Hindlimb muscle (tissue), 1 donor: ENCODE measurements at regions not wholly inside any gene's neighbourhood (a gene's known extent, or its start where the extent isn't known, plus 50 kb on each side); places are given as distances from the start of the nearest gene placed in this dataset.
"Not testable (repeated sequence)": the region's sequence is repeated elsewhere in the genome, so short reads cannot be mapped to it uniquely, and the experiment has no call there.

Experiments used
- DNase-seq: peaks from one replicate; pipeline ENCODE4 v3.0.0-alpha.2; 2013

DNA sequence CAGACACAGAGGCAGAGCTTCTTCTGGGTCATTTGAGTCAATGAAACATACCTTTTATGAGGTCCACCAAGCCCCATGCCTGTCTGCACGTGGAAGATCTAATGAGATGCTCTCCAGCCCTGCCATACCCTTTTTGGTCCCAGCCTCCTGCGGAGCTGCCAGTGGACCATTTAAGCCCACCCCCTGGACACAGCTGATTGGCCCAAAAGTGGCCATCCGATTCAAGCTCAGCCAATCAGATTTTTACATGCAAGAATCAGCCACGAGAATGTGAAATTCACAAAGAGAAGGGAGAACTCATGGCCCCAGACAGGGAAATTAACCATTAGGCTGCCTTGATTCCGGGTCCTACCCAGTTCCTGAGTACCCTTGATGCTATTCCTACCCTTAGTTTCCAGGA is 231.0 kb upstream of the EEF2KMT start:
- no peak for DNase-seq

DNA sequence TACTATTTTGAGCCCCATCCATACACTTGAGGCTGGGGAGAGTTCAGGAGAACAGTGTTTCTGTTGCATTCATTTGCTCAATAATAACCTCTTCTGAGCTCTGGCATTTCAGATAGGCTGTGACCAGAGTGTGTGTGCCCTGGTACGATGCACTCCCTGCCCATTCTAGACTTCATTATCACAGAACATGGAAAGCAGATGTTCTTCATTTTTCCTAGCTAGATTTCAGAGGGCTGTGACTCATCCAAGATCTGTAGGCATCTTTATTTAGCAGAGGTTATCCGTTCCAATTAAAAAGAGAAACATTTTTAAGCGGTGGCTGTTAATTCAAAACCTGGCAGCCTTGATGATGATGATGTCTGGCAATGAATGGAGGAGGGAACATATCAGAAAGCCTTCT is 228.8 kb upstream of the EEF2KMT start:
- no peak for DNase-seq

DNA sequence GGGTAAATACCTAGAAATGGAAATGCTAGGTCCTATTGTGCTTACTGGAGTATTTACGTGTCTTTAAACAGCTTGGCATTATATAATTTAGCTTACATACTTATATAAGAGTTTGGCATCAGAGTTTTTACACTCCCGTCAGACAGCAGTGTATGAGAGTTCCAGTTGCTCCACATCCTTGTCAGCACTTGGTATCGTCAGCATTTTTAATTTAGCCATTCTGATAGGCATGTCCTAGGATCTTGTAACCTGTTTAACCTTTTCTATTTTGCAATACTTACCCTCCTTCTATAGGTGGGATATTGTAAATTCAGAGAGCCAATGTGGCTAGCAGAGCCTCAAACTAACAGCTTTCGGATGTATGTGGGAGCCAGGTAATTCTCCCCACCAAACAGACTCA is 228.3 kb upstream of the EEF2KMT start:
- DNase-seq: no peak

DNA sequence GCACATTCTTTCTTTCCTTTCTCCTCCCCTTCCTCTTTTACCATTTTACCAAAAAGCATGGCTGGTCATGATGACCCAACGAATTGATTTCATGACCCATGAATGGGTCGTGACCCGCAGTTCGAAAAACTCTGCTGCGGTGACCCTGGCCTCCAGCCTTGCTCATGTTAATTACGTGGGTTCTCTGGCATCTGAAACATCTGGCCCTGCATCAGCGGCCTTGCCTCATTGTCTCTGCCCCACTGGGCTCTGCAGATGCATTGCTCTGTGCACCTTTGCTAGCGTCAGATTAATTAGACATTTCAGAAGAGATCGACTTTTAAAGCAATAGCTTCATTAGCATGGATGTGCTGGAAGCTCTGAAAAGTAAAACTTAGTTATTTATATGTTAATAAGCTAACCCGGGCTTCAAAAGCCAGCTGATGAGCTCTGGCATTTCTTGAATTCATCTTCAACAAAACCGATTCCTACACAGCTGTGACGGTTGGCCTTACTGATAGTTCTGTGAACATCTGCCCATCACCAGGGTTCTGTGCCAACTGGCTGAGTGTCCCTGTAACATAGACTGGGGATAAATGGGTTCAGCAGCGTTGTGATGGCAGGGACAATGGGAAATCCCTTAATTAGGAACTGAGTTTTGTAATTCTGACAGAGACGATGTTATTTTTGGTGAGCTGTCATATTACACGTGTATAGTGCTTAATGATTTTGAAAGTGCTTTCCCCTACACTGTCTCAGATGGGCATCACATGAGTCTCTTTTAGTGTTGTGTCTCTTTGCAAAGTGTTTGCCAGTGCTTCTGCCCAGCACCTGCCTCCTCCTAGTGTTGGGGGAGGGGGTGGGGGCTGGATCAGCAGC is 225.9 kb upstream of the EEF2KMT start:
- DNase-seq: peak; percentile 3

DNA sequence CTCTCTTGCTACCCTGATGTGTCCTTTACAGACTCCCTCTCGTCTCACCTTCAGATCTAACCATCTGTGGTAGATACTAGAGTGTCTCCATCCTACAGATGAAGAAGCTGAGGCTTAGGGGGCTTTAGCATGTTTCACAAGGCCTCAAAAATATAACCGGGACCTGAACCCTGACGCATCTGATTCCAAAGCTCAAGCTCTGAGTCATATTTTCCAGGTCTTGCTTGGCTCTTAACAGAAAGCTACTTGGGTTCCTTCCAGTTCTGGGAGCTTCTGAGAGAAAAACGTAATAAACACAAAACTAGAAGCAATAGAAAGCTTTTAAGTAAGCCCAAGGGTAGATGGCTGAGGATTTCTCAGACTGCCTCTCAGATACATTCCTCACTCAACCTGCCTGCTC is 224.3 kb upstream of the EEF2KMT start:
- peak; percentile 1 for DNase-seq

DNA sequence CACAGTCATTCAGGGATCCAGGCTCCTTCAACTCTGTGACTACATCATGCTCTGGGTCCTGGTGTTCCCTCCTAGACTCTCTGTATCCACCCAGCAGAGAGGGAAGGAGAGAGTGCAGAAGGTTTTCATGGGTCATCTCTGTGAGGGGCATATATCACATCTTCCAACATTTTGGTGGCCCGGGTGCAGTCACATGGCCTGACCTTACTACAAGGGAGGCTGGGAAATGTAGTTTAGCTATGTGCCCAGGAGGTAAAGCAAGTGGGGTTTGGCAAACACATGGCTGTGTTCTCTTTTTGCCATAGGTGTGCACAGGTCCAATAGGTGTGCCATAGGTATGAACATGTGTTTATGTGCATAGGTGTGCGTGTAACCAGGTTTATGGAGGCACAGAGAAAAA is 222.2 kb upstream of the EEF2KMT start:
- no peak for DNase-seq

DNA sequence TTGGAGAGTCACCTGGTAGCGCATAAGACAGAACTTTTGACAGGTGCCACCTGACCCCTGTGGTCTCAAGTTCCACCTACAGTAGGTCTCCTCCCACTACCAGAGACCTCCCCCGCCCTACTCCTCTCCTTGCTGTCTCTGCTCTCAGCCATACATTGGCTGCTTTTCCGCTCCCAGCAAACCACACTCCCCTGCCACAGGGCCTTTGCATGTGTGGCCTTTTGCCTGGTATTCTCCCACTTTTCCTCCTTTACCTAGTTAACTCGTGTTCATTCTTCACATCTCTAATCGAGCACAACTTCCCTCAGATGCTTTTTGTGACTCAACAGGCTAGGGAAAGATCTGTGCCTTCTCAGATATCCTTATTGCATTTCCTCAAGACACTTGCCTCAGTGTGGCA is 218.3 kb upstream of the EEF2KMT start:
- no peak for DNase-seq

DNA sequence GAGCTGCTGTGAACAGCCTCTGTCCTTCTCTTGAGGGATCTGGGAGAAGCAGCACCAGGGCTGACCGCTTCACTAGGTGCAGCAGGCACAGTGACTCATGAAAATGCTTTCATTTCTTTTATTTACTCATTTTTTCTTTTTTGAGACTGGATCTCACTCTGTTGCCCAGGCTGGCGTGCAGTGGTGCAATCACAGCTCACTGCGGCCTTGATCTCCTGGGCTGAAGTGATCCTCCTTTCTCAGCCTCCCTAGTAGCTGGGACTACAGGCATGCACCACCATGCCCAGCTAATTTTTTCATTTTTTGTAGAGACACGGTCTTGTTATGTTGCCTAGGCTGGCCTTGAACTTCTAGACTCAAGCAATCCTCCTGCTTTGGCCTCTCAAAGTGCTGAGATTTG is 216.8 kb upstream of the EEF2KMT start:
- DNase-seq: no peak

DNA sequence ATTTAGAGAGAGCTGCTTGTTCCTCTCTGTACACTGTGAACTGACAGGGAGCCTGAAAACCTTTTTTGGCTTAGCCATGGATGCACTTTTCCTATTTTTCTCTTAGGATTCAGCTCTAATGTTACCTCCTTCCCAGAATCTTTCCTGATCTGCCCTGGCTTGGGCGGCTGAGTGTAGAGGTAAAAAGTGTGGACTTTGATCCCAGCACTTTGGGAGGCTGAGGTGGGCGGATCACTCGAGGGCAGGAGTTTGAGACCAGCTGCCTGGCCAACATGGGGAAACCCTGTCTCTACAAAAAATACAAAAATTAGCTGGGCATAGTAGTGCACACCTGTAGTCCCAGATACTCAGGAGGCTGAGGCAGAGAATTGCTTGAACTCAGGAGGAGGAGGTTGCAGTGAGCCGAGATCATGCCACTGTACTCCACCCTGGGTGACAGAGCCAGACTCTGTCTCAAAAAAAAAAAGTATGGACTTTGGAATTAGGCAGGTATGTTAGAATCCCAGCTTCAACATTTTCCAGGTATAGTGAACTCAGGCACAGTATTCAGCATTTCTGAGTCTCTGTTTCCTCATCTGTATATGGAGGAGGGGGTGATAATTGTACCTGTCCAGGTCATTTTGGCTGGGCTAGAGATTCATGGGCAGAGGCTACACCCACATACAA is 212.5 kb upstream of the EEF2KMT start:
- no peak for DNase-seq

DNA sequence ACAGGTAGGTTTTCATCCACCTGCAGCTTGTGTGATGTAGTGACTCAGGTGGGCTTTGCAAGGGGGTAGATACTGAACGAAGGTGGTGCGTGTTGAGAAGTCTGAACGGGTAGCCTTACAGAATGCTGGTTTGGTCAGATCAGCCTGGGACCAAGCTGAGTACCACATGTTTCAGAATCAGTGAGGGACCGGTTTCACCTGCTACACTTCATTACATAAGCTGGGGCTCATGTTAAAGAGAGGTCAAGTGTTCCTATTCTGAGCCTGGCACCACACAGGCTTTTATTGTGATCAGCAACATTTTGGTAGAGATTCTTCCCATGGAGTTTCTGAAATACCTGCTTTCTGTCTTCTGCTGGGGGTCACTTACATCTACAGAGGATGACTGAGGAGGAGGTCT is 207.4 kb upstream of the EEF2KMT start:
- DNase-seq: no peak

DNA sequence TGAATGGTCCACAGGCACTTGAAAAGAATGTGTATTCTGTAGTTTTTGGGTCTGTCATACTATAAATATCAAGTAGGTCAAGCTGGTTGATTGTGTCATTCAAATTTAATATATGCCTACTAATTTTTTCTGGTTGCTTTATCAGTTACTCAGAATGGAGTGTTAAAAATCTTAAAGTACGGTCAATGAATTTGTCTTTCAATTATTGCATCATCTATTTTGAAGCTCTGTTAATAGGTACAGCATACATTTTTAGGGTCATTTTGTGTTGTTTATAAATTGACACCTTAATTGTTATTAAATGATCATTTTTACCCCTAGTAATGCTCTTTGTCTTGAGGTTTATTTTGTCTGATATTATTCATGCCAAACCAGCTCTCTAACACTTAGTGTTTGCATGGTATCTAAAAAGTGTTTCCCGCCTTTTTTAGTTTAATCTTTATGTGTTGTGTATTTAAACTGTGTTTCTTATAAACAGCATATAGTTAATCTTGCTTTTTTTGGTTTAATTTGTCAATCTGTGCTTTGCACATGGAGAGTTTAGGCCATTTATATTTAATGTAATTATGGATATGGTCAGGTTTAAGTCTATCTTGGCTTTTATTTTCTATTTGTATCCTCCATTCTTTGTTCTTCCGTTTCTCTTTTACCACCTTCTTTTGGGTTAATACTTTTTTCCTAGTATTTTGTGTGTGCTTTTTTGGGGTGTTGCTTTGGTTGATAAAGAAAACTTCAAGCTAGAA is 204.9 kb upstream of the EEF2KMT start:
- DNase-seq: no peak

DNA sequence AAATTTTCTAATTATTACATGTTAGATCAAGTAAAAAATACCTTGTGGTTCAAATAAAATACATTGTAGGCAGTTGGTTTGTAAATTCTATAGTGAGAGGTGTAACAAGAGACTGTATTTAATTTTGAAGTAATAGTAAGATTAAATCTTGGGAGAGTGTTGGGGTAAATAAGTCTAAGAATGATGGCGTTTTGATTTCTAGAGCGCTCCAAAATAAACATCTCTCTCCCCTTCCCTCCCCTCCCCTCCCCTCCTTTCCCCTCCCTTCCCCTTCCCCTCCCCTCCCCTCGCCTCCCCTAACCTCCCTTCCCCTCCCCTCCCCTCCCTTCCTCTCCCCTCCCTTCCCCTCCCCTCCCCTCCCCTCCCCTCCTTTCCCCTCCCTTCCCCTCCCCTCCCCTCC is 200.6 kb upstream of the EEF2KMT start:
- no peak for DNase-seq

DNA sequence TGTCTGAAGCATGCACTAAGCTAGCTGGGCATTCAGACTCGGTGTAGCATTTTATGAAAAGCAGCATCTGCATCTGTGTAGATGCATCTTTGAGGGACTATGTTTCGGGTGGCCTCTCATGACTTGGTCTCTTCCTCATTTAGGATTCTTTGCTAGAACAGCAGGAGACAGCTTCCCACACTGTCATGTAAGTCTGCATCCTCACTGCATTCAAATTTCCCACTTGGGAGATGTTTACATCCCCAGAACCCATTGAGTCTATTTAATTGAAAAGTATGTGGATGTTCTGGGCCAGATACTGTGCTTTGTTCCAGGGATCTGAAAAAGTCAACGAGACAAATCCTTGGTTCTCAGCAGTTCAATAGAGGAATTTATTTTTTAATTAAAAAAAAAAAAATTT is 198.6 kb upstream of the EEF2KMT start:
- DNase-seq: no peak

DNA sequence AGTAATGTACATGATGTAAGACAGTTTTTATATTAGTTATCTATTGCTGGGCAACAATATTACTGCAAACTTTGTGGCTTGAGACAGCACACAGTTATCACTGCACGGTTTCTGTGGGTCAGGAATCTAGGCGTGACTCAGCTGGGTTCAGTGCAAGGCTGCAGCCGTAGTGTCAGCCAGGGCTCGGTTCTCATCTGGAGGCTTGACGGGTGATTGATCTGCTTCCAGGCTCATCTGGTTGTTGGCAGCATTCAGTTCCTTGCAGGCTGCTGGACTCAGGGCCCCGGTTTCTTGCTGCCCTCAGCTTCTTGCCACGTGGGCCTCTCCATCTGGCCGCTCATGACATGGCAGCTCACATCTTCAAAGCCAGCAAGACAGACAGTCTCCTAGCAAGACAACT is 197.7 kb upstream of the EEF2KMT start:
- DNase-seq: not testable (repeated sequence)

DNA sequence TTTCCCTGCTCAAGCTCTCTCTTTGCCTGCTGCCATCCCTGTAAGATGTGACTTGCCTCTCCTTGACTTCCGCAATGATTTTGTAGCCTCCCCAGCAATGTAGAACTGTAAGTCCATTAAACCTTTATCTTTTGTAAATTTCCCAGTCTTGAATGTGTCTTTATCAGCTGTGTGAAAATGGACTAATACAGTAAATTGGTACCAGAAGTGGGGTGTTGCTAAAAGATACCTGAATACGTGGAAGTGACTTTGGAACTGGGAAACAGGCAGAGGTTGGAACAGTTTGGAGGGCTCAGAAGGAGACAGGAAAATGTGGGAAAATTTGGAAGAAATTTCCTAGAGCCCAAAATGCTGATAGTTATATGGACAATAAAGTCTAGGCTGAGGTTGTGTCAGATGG is 184.6 kb upstream of the EEF2KMT start:
- DNase-seq: not testable (repeated sequence)

DNA sequence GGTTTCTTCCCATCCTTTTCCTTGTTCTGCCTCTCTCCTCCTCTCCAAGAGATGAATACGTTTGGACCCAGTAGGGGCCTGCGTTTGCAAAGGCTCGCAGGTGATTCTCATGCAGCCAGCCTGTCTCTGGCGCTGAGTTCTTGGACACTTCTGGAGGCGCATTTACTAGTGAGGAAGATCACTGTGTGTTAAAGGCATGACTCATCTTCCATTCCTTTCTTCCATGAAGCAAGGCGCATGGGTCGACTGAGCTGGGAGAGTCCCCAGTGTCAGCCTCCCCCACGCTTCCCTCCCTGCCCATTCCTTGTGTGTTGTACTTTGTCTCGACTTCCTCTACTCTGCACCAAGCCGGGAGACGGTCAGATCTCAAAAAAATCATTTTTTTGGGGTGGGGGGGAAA is 159.9 kb upstream of the EEF2KMT start:
- DNase-seq: no peak

DNA sequence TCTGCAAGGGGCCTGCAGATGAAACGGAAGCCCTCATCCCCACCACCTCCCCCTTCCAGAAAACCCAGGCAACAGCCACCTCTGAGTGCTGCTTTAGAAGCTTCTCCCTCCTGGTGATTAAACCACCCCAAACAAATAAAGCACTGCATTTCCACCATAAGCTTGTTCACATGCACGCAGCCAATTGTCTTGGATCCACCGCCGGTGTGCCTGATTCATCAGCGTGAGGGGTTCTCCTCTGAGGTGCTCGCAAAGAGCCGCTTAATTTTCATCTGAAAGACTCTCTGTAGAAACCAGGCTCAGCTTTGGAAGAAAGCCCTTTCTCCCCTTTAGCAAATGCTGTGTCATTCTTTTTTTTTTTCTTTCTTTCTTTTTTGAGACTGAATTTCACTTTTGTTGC is 155.2 kb upstream of the EEF2KMT start:
- no peak for DNase-seq

DNA sequence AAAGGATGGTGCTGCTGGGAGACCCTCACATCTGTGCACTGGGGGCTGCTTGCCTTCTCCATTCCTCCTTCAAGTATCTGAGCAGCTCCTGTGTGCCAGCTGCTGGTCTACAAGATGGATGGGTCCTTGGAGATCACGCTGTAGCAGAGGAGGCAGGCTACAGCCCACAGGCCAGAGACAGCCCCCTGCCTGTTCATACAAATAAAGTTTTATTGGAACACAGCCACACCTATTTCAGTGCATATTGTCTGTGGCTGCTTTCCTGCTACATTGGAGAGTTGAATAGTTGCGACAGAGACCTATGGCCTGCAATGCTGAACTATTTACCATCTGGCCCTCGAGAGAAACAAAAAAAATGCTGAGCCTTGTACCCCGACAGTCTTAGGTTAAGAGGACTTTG is 149.8 kb upstream of the EEF2KMT start:
- not testable (repeated sequence) for DNase-seq

DNA sequence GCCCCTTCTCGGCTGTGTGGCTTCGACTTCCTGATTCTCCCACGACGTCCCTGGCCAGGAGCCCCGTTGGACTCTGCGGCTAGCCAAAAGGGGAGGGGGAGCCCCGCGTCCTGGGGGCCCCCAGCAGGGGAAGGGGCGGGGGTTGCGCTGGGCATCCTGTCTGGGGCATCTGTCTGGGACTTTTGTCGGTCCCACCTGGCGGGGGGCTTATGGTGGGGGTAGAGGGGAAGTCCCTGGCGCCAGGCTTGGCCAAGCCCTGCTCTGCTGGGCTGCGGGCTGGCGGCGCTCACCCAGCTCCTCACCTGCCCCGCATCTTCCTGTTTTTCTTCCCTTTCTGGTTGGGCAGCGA is 142.7 kb upstream of the EEF2KMT start:
- DNase-seq: not testable (repeated sequence)

DNA sequence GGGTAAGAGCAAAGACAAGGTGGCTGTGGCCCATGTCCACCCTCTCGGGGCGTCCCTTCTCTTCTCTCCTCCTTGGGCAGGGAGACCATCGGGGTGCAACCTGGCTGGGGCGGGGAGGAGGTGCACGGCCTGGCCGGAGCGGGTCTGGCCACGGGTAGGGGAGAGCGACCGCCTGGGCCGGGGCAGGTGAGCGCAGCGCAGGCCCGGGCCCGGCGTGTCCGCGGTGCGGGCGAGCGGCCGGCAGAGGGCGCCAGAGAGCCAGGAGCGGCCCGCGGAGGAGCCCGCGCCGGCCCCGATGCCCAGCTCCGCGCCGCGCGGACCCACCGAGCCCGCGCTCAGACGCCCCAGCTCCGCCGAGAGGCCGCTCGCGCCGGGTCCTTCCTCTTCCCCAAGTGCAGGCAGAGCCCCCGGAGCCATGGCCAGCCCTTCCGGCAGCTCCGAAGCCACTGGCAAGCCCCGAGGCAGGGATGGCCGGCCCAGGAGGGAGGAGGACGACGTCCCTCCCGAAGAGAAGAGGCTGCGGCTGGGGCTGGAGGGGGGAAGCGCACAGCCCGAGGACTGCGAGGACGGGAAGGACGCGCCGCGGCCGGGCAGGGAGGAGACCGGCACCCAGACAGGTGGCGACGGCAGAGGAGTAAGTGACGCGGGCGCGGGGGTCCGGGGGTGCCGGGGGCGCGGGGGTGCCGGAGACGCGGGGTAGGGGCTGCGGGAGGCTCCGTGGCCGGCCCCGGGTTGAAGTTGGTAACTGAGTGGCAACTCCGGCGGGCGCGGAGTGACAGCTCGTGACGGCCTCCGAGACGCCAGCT is 142.1 kb upstream of the EEF2KMT start:
- peak; percentile 19 for DNase-seq

DNA sequence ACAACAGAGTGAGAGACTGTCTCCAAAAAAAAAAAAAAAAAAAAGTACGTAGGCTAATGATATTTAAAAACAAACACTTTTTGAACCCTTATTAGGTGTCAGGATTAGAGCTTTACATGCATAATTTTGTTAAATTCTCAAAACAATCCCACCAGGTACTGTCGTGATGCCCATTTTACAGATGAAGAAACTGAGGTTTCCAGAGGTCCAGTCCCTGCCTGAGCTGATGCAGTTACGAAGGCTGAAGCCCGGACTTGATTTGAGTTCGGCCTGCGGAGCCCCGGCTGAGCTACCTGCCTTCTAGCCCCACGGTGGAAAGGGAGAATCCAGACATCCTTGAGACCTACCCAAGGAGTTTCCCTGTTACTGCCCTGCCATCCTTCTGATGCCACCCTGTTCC is 137.5 kb upstream of the EEF2KMT start:
- no peak for DNase-seq

DNA sequence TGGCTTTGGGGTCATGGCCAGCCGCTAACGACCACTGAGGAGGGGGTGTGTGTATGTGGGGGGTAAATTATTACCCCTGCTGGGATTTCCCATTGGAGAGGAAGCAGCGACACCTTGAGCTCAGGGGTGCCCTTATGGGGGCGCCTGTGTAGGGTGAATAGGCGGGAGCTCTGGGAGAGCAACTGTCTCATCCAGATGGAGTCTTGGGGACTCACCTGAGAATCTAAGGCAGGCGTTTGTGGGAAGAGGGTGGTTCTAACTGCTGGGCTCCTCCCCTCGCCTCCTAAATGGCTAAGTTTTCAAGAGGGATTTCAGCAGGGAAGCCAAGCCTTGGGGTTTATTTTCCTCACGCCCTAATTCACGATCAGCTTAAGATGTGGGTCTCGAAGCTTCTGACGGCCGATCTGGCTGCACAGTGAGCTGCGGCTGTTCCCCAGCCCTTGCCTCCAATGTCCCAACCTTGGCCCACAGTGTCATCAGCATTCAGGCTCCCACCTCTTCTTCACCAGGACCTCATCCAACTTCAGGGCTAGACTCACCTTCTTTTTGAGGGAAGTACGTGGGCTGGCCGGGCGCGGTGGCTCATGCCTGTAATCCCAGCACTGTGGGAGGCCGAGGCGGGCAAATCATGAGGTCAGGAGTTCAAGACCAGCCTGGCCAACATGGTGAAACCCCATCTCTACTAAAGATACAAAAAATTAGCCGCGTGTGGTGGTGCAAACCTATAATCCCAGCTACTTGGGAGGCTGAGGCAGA is 136.9 kb upstream of the EEF2KMT start:
- no peak for DNase-seq
